Lower leg skin (tissue), 4 donors: ENCODE measurements at regions not wholly inside any gene's neighbourhood (a gene's known extent, or its start where the extent isn't known, plus 50 kb on each side); places are given as distances from the start of the nearest gene placed in this dataset.

ENCODE experiments used
- DNase-seq, 2 donors: peaks; one replicate each; pipeline ENCODE4 v3.0.0-alpha.2; 2019; ENCODE audit warnings: low spot score in 2 of 2
- H3K4me3 ChIP-seq: fragments of 200-600 bp; sonication (generic); 2 replicates; pipeline ENCODE4 v1.5.1; 2017; ENCODE audit warnings: mild to moderate bottlenecking, low read depth; ENCODE audit not compliant: poor library complexity, severe bottlenecking
- POLR2A ChIP-seq, 2 donors: fragments of 450-650 bp; IDR thresholded peaks; one replicate each; pipeline ENCODE4 v1.6.1; 2016 to 2017; ENCODE audit warnings: antibody characterized with exemption in 2 of 2, mild to moderate bottlenecking in 1 of 2, moderate library complexity in 1 of 2
- WGBS, 2 donors: methylation state at CpG; one replicate each; pipeline ENCODE4 v1.1.5; 2018; 5-methylcytosine and 5-hydroxymethylcytosine counted together
- intact Hi-C: fragments of 100-400 bp; cut with DNase I; formaldehyde crosslinking; loops from one replicate; pipeline ENCODE4 v1.15.0; 2023; ENCODE audit warnings: low total_unique reads
- TF ChIP-seq, protein P1 (sequence below), 3 donors: fragments of 450-650 bp; IDR thresholded peaks; one replicate each; pipeline ENCODE4 v1.5.1; 2016; ENCODE audit warnings: antibody characterized with exemption in 3 of 3, mild to moderate bottlenecking in 3 of 3, moderate library complexity in 2 of 3

DNA sequence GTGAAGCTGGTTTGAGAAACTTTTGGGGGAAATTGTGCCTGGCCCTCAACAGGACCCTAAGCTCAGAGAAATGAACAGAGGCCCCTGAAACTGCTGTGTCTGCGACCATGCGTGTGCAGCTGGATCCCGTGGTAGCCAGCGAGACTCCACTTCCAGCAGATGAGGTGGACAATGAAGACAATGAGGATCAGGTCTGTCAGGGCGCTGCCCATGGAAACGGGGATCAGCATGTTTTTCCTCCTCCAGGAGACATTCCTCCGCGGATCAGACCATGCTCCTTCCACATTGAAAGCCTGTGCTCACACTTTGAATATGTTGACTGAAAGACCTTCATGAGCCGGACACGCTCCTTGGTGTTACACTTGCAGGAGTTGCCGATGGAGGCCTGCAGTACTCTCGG, 1439.8 kb upstream of the ALCAM start:
- 91 to 92% methylated on average over 12 of the region's 12 CpGs for WGBS, 2 donors
- TF ChIP-seq POLR2A (IDR thresholded peaks at IDR 0.05): no peak
- TF ChIP-seq, protein P1, sequence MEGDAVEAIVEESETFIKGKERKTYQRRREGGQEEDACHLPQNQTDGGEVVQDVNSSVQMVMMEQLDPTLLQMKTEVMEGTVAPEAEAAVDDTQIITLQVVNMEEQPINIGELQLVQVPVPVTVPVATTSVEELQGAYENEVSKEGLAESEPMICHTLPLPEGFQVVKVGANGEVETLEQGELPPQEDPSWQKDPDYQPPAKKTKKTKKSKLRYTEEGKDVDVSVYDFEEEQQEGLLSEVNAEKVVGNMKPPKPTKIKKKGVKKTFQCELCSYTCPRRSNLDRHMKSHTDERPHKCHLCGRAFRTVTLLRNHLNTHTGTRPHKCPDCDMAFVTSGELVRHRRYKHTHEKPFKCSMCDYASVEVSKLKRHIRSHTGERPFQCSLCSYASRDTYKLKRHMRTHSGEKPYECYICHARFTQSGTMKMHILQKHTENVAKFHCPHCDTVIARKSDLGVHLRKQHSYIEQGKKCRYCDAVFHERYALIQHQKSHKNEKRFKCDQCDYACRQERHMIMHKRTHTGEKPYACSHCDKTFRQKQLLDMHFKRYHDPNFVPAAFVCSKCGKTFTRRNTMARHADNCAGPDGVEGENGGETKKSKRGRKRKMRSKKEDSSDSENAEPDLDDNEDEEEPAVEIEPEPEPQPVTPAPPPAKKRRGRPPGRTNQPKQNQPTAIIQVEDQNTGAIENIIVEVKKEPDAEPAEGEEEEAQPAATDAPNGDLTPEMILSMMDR (IDR thresholded peaks at IDR 0.05): no peak
- H3K4me3 ChIP-seq: no peak overlapping the region
- intact Hi-C loops: no loop called here
- no peak for DNase-seq

DNA sequence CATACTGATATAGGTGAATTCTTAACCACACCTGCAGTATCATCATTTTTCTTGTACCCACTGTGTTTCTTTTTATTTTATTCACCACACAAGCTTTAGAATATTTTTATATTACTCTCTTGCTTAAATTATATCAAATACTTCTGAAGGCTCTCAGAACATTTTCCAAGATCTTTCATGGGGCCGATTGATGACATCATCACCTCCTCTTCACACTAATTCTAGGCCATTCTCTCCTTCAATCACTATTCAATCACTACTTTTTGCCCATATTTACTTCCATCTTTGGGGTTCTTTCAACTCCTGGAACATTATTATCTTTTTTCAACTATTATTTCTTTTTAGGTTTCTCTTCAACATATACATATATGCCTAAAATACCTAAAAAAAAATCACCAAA, 1438.8 kb upstream of the ALCAM start:
- DNase-seq: no peak
- intact Hi-C loops: no loop called here
- TF ChIP-seq POLR2A (IDR thresholded peaks at IDR 0.05): no peak
- TF ChIP-seq, protein P1 (IDR thresholded peaks at IDR 0.05): no peak
- no peak overlapping the region for H3K4me3 ChIP-seq
- 82 to 86% methylated on average over 1 of the region's 1 CpG for WGBS, 2 donors

DNA sequence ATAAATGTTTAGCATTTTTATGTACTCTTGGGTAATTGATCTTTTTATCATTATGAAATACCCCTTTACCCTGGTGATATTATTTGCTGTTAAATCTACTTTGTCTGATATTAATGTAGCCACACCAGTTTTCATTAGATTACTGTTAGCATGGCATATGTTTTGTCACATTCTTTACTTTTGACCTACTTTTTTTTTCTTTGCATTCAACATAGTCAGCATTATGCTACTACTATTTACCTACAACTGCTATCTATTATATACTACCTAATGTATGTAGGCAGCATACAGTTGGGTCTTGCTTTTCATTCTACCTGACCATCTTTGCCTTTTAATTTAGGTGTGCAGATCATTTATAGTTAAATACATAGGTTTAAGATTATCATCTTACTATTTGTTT, 1429.6 kb upstream of the ALCAM start:
- intact Hi-C loops: no loop called here
- no peak for DNase-seq
- TF ChIP-seq, protein P1 (IDR thresholded peaks at IDR 0.05): no peak
- no peak overlapping the region for H3K4me3 ChIP-seq

DNA sequence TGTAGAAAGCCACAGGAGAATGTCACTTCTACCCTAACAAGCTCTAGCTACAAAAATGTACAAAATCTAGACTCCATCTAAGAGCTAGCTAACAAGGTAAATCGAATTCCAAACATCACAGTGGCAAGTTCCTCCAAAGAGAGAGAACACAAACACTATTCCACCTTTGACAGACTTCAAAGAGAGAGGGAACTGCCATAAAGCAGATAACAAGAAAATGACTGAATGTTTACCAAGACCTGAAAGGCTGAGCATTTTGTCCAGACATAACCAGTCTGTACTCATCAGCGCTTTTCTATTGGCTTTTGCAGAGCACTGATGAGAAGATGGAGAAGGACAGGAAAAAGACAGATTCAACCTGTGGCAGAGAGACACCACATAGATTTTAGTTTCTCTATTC, 1419.6 kb upstream of the ALCAM start:
- 48 to 65% methylated on average over 2 of the region's 2 CpGs for WGBS, 2 donors

DNA sequence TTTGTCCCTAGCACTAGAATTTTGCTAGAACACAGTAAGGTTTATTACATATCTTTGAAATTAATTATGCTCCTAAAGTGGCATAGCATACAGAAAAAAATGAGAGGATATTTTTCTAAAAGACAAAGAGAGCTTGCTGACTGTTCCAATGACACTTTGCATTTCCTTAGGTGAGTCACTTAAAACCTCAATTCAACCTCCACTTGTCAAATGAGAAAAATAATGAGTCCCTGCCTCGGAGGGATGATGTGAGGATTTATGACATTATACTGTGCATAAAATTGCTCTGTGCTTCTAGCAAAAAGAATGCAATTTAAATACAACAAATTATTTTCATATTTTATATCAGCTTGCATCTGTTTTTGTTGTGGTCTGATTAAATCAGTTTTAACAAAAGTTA, 1417.0 kb upstream of the ALCAM start:
- DNase-seq: no peak
- H3K4me3 ChIP-seq: no peak overlapping the region
- intact Hi-C loops: no loop called here
- no peak for TF ChIP-seq POLR2A (IDR thresholded peaks at IDR 0.05)
- TF ChIP-seq, protein P1 (IDR thresholded peaks at IDR 0.05): no peak
- WGBS, 2 donors: 13 to 14% methylated on average over 1 of the region's 1 CpG

More for the DNA sequence above, 1419.6 kb upstream of the ALCAM start:
- intact Hi-C loops: no loop called here
- no peak for TF ChIP-seq POLR2A (IDR thresholded peaks at IDR 0.05)
- TF ChIP-seq, protein P1 (IDR thresholded peaks at IDR 0.05): no peak
- H3K4me3 ChIP-seq: no peak overlapping the region
- DNase-seq: no peak

DNA sequence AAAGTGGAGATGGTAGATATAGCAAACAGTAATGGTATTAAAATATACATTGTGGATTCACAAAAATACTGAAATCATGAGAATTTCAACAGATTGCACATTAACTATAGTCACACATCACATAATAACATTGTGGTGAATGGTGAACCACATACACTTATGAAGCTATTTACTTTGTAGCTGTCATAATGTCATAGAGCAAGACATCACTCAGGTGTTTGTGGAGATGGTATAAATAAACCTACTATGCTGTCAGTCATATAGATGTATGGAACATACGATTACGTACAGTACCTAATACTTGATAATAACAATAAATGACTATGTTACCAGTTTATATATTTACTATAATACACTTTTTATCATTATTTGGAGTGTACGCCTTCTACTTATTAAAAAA, 1416.0 kb upstream of the ALCAM start:
- TF ChIP-seq, protein P1 (IDR thresholded peaks at IDR 0.05): no peak
- TF ChIP-seq POLR2A (IDR thresholded peaks at IDR 0.05): no peak
- no peak for DNase-seq
- intact Hi-C loops: no loop called here
- H3K4me3 ChIP-seq: no peak overlapping the region
- WGBS, 2 donors: 59 to 77% methylated on average over 3 of the region's 3 CpGs
